ENCODE measurements at regions not wholly inside any gene's neighbourhood (a gene's known extent, or its start where the extent isn't known, plus 50 kb on each side); places are given as distances from the start of the nearest gene placed in this dataset.

DNA sequence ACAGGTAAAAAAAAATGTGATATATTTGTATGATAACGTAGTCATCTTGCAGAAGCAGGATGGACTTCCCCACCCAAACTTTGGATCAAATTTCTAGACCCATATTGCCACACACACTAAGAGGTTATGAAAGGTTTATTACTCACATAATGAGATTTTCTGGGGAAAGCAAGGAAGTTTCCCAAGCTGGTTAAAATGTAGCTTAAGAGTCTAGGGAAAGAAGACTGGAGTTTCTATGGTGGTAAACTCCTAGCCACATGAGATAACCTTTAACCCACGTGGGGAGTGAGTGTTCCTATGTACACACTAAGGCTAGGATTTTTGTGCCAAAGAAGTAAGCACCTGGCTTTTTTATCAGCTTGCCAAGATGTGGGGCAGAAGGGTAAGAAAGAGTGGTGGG lies 335.7 kb upstream of the UBE2E3 start:
- TF ChIP-seq, protein P1, sequence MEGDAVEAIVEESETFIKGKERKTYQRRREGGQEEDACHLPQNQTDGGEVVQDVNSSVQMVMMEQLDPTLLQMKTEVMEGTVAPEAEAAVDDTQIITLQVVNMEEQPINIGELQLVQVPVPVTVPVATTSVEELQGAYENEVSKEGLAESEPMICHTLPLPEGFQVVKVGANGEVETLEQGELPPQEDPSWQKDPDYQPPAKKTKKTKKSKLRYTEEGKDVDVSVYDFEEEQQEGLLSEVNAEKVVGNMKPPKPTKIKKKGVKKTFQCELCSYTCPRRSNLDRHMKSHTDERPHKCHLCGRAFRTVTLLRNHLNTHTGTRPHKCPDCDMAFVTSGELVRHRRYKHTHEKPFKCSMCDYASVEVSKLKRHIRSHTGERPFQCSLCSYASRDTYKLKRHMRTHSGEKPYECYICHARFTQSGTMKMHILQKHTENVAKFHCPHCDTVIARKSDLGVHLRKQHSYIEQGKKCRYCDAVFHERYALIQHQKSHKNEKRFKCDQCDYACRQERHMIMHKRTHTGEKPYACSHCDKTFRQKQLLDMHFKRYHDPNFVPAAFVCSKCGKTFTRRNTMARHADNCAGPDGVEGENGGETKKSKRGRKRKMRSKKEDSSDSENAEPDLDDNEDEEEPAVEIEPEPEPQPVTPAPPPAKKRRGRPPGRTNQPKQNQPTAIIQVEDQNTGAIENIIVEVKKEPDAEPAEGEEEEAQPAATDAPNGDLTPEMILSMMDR (conservative IDR thresholded peaks at IDR 0.05 in 1 of 2, IDR thresholded peaks at IDR 0.05 in 1 of 2; ENCODE audit: extremely low read depth in 1 of 2, insufficient read depth in 1 of 2, low read depth in 1 of 2, low read length in 2 of 2), result no peak
- no peak for TF ChIP-seq EZH2 (IDR thresholded peaks at IDR 0.05; ENCODE audit: borderline replicate concordance, low read length)

All from mammary epithelial cell (primary cell).